HK-2 (cell line): ENCODE measurements at regions not wholly inside any gene's neighbourhood (a gene's known extent, or its start where the extent isn't known, plus 50 kb on each side); places are given as distances from the start of the nearest gene placed in this dataset.

Source experiments
- DNase-seq: peaks from one replicate; pipeline ENCODE4 v3.0.0-alpha.2; 2018; ENCODE audit not compliant: unreplicated experiment

GRCh38 chr10:131689954-131690757, 210.7 kb upstream of the PPP2R2D start:
- no peak for DNase-seq

- no peak for DNase-seq
Observed at GRCh38 chr10:131690805-131691239, 210.0 kb upstream of the PPP2R2D start.

- no peak for DNase-seq
Observed at GRCh38 chr10:131691481-131692090, 209.2 kb upstream of the PPP2R2D start.

- DNase-seq, result no peak
Observed at GRCh38 chr10:131692176-131692575, 208.6 kb upstream of the PPP2R2D start.

- no peak for DNase-seq
Observed at GRCh38 chr10:131692686-131693334, 208.0 kb upstream of the PPP2R2D start.

GRCh38 chr10:131693766-131694165, 207.0 kb upstream of the PPP2R2D start:
- DNase-seq, result no peak

GRCh38 chr10:131694168-131694780, 206.5 kb upstream of the PPP2R2D start:
- no peak for DNase-seq

GRCh38 chr10:131694781-131695495, 205.9 kb upstream of the PPP2R2D start:
- DNase-seq, result no peak

GRCh38 chr10:131695496-131696165, 205.2 kb upstream of the PPP2R2D start:
- DNase-seq, result no peak

GRCh38 chr10:131697476-131698128, 203.2 kb upstream of the PPP2R2D start:
- DNase-seq, result no peak

GRCh38 chr10:131698232-131698631, 202.6 kb upstream of the PPP2R2D start:
- DNase-seq, result no peak

- no peak for DNase-seq
Observed at GRCh38 chr10:131698986-131699385, 201.8 kb upstream of the PPP2R2D start.

- no peak for DNase-seq
Observed at GRCh38 chr10:131700032-131700431, 200.8 kb upstream of the PPP2R2D start.

- DNase-seq, result no peak
Observed at GRCh38 chr10:131700506-131700905, 200.3 kb upstream of the PPP2R2D start.

GRCh38 chr10:131701131-131701947, 199.5 kb upstream of the PPP2R2D start:
- no peak for DNase-seq

- no peak for DNase-seq
Observed at GRCh38 chr10:131702531-131703356, 198.1 kb upstream of the PPP2R2D start.

GRCh38 chr10:131703541-131703940, 197.3 kb upstream of the PPP2R2D start:
- DNase-seq, result no peak

- no peak for DNase-seq
Observed at GRCh38 chr10:131703941-131704340, 196.9 kb upstream of the PPP2R2D start.

GRCh38 chr10:131706476-131706875, 194.3 kb upstream of the PPP2R2D start:
- DNase-seq, result no peak
